Vagina (tissue), 2 donors: ENCODE measurements at regions not wholly inside any gene's neighbourhood (a gene's known extent, or its start where the extent isn't known, plus 50 kb on each side); places are given as distances from the start of the nearest gene placed in this dataset.

Experiments used
- DNase-seq, 2 donors: peaks; one replicate each; pipeline ENCODE4 v3.0.0-alpha.2; 2017; ENCODE audit errors: extremely low spot score in 2 of 2
- H3K27ac ChIP-seq: fragments of 200-600 bp; sonication (generic); one replicate; pipeline ENCODE4 v1.5.1; 2019
- H3K27me3 ChIP-seq: fragments of 200-600 bp; sonication (generic); one replicate; pipeline ENCODE4 v1.5.1; 2019
- H3K36me3 ChIP-seq, 2 donors: fragments of 200-600 bp; sonication (generic); one replicate each; pipeline ENCODE4 v1.5.1; 2017 to 2019
- H3K4me1 ChIP-seq: fragments of 200-600 bp; sonication (generic); one replicate; pipeline ENCODE4 v1.5.1; 2019
- H3K4me3 ChIP-seq, 2 donors: fragments of 200-600 bp; sonication (generic); 1 replicate in 1 of 2; 2 replicates in 1 of 2; pipeline ENCODE4 v1.5.1; 2016 to 2019
- H3K9me3 ChIP-seq: fragments of 200-600 bp; sonication (generic); one replicate; pipeline ENCODE4 v1.5.1; 2019
- CTCF ChIP-seq, 3 experiments: fragments of 450-650 bp in 2 of 3; fragments of 200-600 bp in 1 of 3; sonication (generic) in 1 of 3; IDR thresholded peaks; one replicate each; pipeline ENCODE4 v1.5.1; 2017 to 2019; ENCODE audit warnings: antibody characterized with exemption in 3 of 3, mild to moderate bottlenecking in 2 of 3, moderate library complexity in 2 of 3
- POLR2A ChIP-seq, 2 donors: fragments of 450-650 bp; IDR thresholded peaks; one replicate each; pipeline ENCODE4 v1.6.1; 2017; ENCODE audit warnings: antibody characterized with exemption in 2 of 2, mild to moderate bottlenecking in 2 of 2, moderate library complexity in 2 of 2
- POLR2AphosphoS5 ChIP-seq, 2 donors: sonication (generic); formaldehyde crosslinking; IDR thresholded peaks; one replicate each; pipeline ENCODE4 v1.9.0; 2017; ENCODE audit warnings: antibody characterized with exemption in 2 of 2, mild to moderate bottlenecking in 2 of 2, low read depth in 1 of 2; ENCODE audit not compliant: insufficient read depth in 1 of 2
- intact Hi-C: fragments of 100-400 bp; cut with DNase I; formaldehyde crosslinking; loops from one replicate; pipeline ENCODE4 v1.15.1; 2023

GRCh38 chr1:73516451-73516850 is 681.5 kb downstream of the LRRIQ3 start:
- no peak overlapping the region for H3K4me3 ChIP-seq
- no peaks in the 10 kb centered on the region for H3K27me3 ChIP-seq
- no peak overlapping the region for H3K27ac ChIP-seq
- H3K36me3 ChIP-seq: no peaks in the 10 kb centered on the region
- no peaks in the 10 kb centered on the region for H3K4me1 ChIP-seq
- no peaks in the 10 kb centered on the region for H3K9me3 ChIP-seq
- no peak for DNase-seq
- intact Hi-C loops: no loop called here
- TF ChIP-seq CTCF (IDR thresholded peaks at IDR 0.05) (no peak), POLR2AphosphoS5 (IDR thresholded peaks at IDR 0.05; ENCODE audit: insufficient read depth in 1 of 2, low read depth in 1 of 2) (no peak), POLR2A (IDR thresholded peaks at IDR 0.05) (no peak)

- Histone ChIP-seq H3K36me3 (no peaks in the 10 kb centered on the region), H3K27ac (no peak overlapping the region), H3K4me3 (no peak overlapping the region), H3K9me3 (no peaks in the 10 kb centered on the region), H3K4me1 (no peaks in the 10 kb centered on the region), H3K27me3 (no peaks in the 10 kb centered on the region)
- DNase-seq: no peak
- TF ChIP-seq POLR2AphosphoS5 (IDR thresholded peaks at IDR 0.05; ENCODE audit: insufficient read depth in 1 of 2, low read depth in 1 of 2) (no peak), POLR2A (IDR thresholded peaks at IDR 0.05) (no peak), CTCF (IDR thresholded peaks at IDR 0.05) (no peak)
- intact Hi-C loops: no loop called here
These were observed 686.9 kb downstream of the LRRIQ3 start for GRCh38 chr1:73511038-73511437.

GRCh38 chr1:73500154-73500553 is 697.8 kb downstream of the LRRIQ3 start:
- Histone ChIP-seq H3K36me3 (no peaks in the 10 kb centered on the region), H3K27me3 (no peaks in the 10 kb centered on the region), H3K4me1 (no peaks in the 10 kb centered on the region), H3K27ac (no peak overlapping the region), H3K4me3 (no peak overlapping the region), H3K9me3 (no peaks in the 10 kb centered on the region)
- DNase-seq: no peak
- intact Hi-C loops: no loop called here
- no peak for TF ChIP-seq POLR2AphosphoS5 (IDR thresholded peaks at IDR 0.05; ENCODE audit: insufficient read depth in 1 of 2, low read depth in 1 of 2)
- TF ChIP-seq POLR2A (IDR thresholded peaks at IDR 0.05): no peak
- no peak for TF ChIP-seq CTCF (IDR thresholded peaks at IDR 0.05)

- H3K4me3 ChIP-seq: no peak overlapping the region
These were observed 698.3 kb downstream of the LRRIQ3 start for GRCh38 chr1:73499671-73500070.

GRCh38 chr1:73491621-73492020 is 706.4 kb downstream of the LRRIQ3 start:
- H3K4me3 ChIP-seq: no peak overlapping the region
- no peaks in the 10 kb centered on the region for H3K4me1 ChIP-seq
- intact Hi-C loops: no loop called here
- H3K27me3 ChIP-seq: no peaks in the 10 kb centered on the region
- no peak for DNase-seq
- H3K36me3 ChIP-seq: no peaks in the 10 kb centered on the region
- H3K9me3 ChIP-seq: no peaks in the 10 kb centered on the region
- H3K27ac ChIP-seq: no peak overlapping the region
- TF ChIP-seq CTCF (IDR thresholded peaks at IDR 0.05): no peak
- no peak for TF ChIP-seq POLR2A (IDR thresholded peaks at IDR 0.05)

More at GRCh38 chr1:73499671-73500070, 698.3 kb downstream of the LRRIQ3 start:
- DNase-seq: no peak
- Histone ChIP-seq H3K27ac (no peak overlapping the region), H3K36me3 (no peaks in the 10 kb centered on the region), H3K9me3 (no peaks in the 10 kb centered on the region), H3K4me1 (no peaks in the 10 kb centered on the region), H3K27me3 (no peaks in the 10 kb centered on the region)
- no peak for TF ChIP-seq POLR2AphosphoS5 (IDR thresholded peaks at IDR 0.05; ENCODE audit: insufficient read depth in 1 of 2, low read depth in 1 of 2)
- intact Hi-C loops: no loop called here
